ENCODE measurements at regions not wholly inside any gene's neighbourhood (a gene's known extent, or its start where the extent isn't known, plus 50 kb on each side); places are given as distances from the start of the nearest gene placed in this dataset.
"Not testable (repeated sequence)": the region's sequence is repeated elsewhere in the genome, so short reads cannot be mapped to it uniquely, and the experiment has no call there.

GRCh38 chr16:15303667-15304324 is 74.3 kb downstream of the NPIPA5 start:
- not testable (repeated sequence) for TF ChIP-seq FOXA3 (CRISPR knock-in tag; conservative IDR thresholded peaks at IDR 0.05 in 1 of 2, IDR thresholded peaks at IDR 0.05 in 1 of 2); CTCF (IDR thresholded peaks at IDR 0.05 in 2 of 3, conservative IDR thresholded peaks at IDR 0.05 in 1 of 3; ENCODE audit: insufficient read depth in 2 of 3, low read depth in 1 of 3, low read length in 3 of 3)
